Erythroblast (primary cell): ENCODE measurements at regions not wholly inside any gene's neighbourhood (a gene's known extent, or its start where the extent isn't known, plus 50 kb on each side); places are given as distances from the start of the nearest gene placed in this dataset.

ENCODE experiments used
- GATA1 ChIP-seq: IDR thresholded peaks from 2 replicates; pipeline ENCODE4 v1.6.1; 2011; ENCODE audit warnings: low read depth, mild to moderate bottlenecking, control low read depth, low read length, moderate library complexity
- POLR2A ChIP-seq: IDR thresholded peaks from 2 replicates; pipeline ENCODE4 v1.6.1; 2011; ENCODE audit warnings: mild to moderate bottlenecking, low read length

GRCh38 chr11:122046846-122047245, 69.2 kb downstream of the BLID start:
- TF ChIP-seq POLR2A (no peak), GATA1 (no peak)
